ENCODE measurements at regions not wholly inside any gene's neighbourhood (a gene's known extent, or its start where the extent isn't known, plus 50 kb on each side); places are given as distances from the start of the nearest gene placed in this dataset.
A peak's percentile ranks its signal among the peaks of the same experiment; 100 is the strongest.
"Not testable (repeated sequence)": the region's sequence is repeated elsewhere in the genome, so short reads cannot be mapped to it uniquely, and the experiment has no call there.

GRCh38 chr22:12279512-12280474 lies 3248.2 kb upstream of the OR11H1 start:
- H3K4me3 ChIP-seq; H3K27ac ChIP-seq; H3K9me3 ChIP-seq; H3K27me3 ChIP-seq (ENCODE audit: low read depth); H3K36me3 ChIP-seq; H3K4me1 ChIP-seq; ATAC-seq; intact Hi-C loops (cut with DNase I): not testable (repeated sequence)
- peak; percentile 45 for DNase-seq

- H3K4me3 ChIP-seq; H3K9me3 ChIP-seq; H3K27ac ChIP-seq; H3K36me3 ChIP-seq; H3K27me3 ChIP-seq (ENCODE audit: low read depth); intact Hi-C loops (cut with DNase I); ATAC-seq; DNase-seq; H3K4me1 ChIP-seq: not testable (repeated sequence)
These were observed 3243.3 kb upstream of the OR11H1 start for GRCh38 chr22:12284690-12285089.

- H3K4me3 ChIP-seq = not testable (repeated sequence)
These were observed 3230.6 kb upstream of the OR11H1 start for GRCh38 chr22:12297351-12297750.

More at GRCh38 chr22:12297351-12297750, 3230.6 kb upstream of the OR11H1 start:
- H3K27ac ChIP-seq; H3K4me1 ChIP-seq; H3K27me3 ChIP-seq (ENCODE audit: low read depth); H3K36me3 ChIP-seq; H3K9me3 ChIP-seq; intact Hi-C loops (cut with DNase I); ATAC-seq: not testable (repeated sequence)
- peak; percentile 42 for DNase-seq

Data from lower lobe of right lung (tissue), 2 donors.